ENCODE measurements at regions not wholly inside any gene's neighbourhood (a gene's known extent, or its start where the extent isn't known, plus 50 kb on each side); places are given as distances from the start of the nearest gene placed in this dataset.
A peak's percentile ranks its signal among the peaks of the same experiment; 100 is the strongest.

GRCh38 chr3:96169111-96169766 lies 645.2 kb upstream of the EPHA6 start:
- no peak for FAIRE-seq

- no peak for FAIRE-seq
These were observed 641.5 kb upstream of the EPHA6 start for GRCh38 chr3:96172917-96173316.

GRCh38 chr3:96175500-96175899 lies 638.9 kb upstream of the EPHA6 start:
- no peak for FAIRE-seq

GRCh38 chr3:96182756-96183155 lies 631.6 kb upstream of the EPHA6 start:
- FAIRE-seq = no peak

- peak; percentile 4 for FAIRE-seq
These were observed 630.5 kb upstream of the EPHA6 start for GRCh38 chr3:96183871-96184270.

- no peak for FAIRE-seq
These were observed 624.3 kb upstream of the EPHA6 start for GRCh38 chr3:96190024-96190616.

- FAIRE-seq = no peak
These were observed 621.3 kb upstream of the EPHA6 start for GRCh38 chr3:96192966-96193550.

- no peak for FAIRE-seq
These were observed 613.5 kb upstream of the EPHA6 start for GRCh38 chr3:96200897-96201296.

- FAIRE-seq = no peak
These were observed 612.9 kb upstream of the EPHA6 start for GRCh38 chr3:96201463-96201862.

GRCh38 chr3:96202181-96202580 lies 612.2 kb upstream of the EPHA6 start:
- no peak for FAIRE-seq

- FAIRE-seq = no peak
These were observed 604.7 kb upstream of the EPHA6 start for GRCh38 chr3:96209699-96210098.

- no peak for FAIRE-seq
These were observed 601.0 kb upstream of the EPHA6 start for GRCh38 chr3:96213393-96213792.

GRCh38 chr3:96214941-96215340 lies 599.5 kb upstream of the EPHA6 start:
- FAIRE-seq = no peak

GRCh38 chr3:96225494-96225893 lies 588.9 kb upstream of the EPHA6 start:
- no peak for FAIRE-seq

GRCh38 chr3:96233679-96234078 lies 580.7 kb upstream of the EPHA6 start:
- peak; percentile 33 for FAIRE-seq

- no peak for FAIRE-seq
These were observed 577.9 kb upstream of the EPHA6 start for GRCh38 chr3:96236522-96236921.

GRCh38 chr3:96259299-96259698 lies 555.1 kb upstream of the EPHA6 start:
- FAIRE-seq = peak; percentile 82

- FAIRE-seq = no peak
These were observed 549.7 kb upstream of the EPHA6 start for GRCh38 chr3:96264701-96265100.

GRCh38 chr3:96266395-96267190 lies 547.8 kb upstream of the EPHA6 start:
- no peak for FAIRE-seq

GRCh38 chr3:96267577-96267976 lies 546.8 kb upstream of the EPHA6 start:
- FAIRE-seq = no peak

- no peak for FAIRE-seq
These were observed 520.3 kb upstream of the EPHA6 start for GRCh38 chr3:96294143-96294542.

GRCh38 chr3:96300743-96301142 lies 513.7 kb upstream of the EPHA6 start:
- no peak for FAIRE-seq

- FAIRE-seq = no peak
These were observed 495.2 kb upstream of the EPHA6 start for GRCh38 chr3:96319166-96319565.

- no peak for FAIRE-seq
These were observed 490.3 kb upstream of the EPHA6 start for GRCh38 chr3:96324087-96324486.

Measured in endometrium (tissue), 2 donors.